ENCODE measurements at regions not wholly inside any gene's neighbourhood (a gene's known extent, or its start where the extent isn't known, plus 50 kb on each side); places are given as distances from the start of the nearest gene placed in this dataset.

DNA sequence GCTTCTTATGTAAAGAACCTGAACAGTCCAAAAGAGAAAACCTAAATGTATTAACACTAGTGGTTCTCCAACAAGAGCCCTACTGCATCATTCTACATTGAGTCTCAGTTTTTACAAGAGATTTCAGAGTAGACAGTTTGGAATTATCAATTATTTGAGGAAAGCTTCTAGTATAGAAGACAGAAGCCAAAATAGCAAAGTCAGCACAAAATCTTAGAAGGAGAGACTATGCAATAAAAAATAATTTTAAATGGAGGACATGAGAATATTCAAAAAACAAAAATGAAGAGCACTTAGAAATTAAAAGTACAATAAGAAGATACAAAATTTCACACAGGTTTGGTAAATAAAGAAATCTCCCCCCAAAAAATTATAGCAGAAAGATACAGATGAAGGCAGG is 406.3 kb upstream of the USP15 start:
- H3K27ac ChIP-seq (ENCODE audit: low read depth, low read length): no peak overlapping the region
- H3K4me1 ChIP-seq (ENCODE audit: control insufficient read depth, insufficient read depth, low read length): no peaks in the 10 kb centered on the region
- H3K9ac ChIP-seq (ENCODE audit: low read length): no peak overlapping the region
- H3K27me3 ChIP-seq (ENCODE audit: control insufficient read depth, insufficient read depth, low read length): no peaks in the 10 kb centered on the region
- H3K4me3 ChIP-seq (ENCODE audit: low read length): no peak overlapping the region
- H3K36me3 ChIP-seq (ENCODE audit: control insufficient read depth, insufficient read depth, low read length): no peaks in the 10 kb centered on the region

DNA sequence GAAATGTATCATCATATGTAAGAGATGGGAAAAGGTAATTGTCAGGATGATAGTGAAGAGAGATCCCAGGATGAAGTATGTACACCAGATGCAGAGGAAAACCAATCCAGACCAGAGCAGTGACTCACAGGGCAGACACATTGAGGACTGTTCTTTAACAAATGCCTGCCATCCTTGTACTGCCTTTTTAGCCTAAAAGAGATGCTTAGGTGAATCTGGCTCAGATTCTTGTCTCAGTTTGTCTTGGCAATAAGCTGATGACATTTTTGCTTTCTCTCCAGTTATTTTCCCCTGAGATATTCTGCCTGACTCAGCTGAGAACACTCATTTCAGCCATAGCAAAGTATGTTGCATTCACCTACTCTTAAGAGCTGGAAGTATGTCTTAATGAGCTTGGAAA is 405.3 kb upstream of the USP15 start:
- no peak overlapping the region for H3K4me3 ChIP-seq (ENCODE audit: low read length)
- H3K9ac ChIP-seq (ENCODE audit: low read length): no peak overlapping the region
- H3K27ac ChIP-seq (ENCODE audit: low read depth, low read length): no peak overlapping the region
- H3K36me3 ChIP-seq (ENCODE audit: control insufficient read depth, insufficient read depth, low read length): no peaks in the 10 kb centered on the region
- no peaks in the 10 kb centered on the region for H3K4me1 ChIP-seq (ENCODE audit: control insufficient read depth, insufficient read depth, low read length)
- no peaks in the 10 kb centered on the region for H3K27me3 ChIP-seq (ENCODE audit: control insufficient read depth, insufficient read depth, low read length)

DNA sequence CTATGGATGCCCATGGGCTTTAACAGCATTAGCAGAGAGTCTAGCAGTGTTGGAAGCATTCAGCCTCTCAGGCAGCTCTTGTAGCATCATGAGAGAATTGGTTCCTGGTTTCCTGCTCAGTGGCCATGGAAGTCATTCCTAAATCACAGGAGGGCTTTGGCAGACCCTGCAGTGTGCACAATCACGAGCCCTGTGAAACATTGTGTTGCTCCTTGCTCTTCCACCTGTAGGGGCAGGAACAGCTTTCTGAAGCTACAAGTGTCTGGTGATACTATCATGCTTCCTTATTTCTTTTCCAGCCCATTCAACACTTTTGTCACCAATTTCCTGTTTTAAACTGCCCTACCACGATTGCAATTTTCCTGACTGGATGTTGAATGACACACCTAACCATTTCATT is 402.2 kb upstream of the USP15 start:
- no peaks in the 10 kb centered on the region for H3K4me1 ChIP-seq (ENCODE audit: control insufficient read depth, insufficient read depth, low read length)
- H3K9ac ChIP-seq (ENCODE audit: low read length): no peak overlapping the region
- H3K36me3 ChIP-seq (ENCODE audit: control insufficient read depth, insufficient read depth, low read length): no peaks in the 10 kb centered on the region
- H3K4me3 ChIP-seq (ENCODE audit: low read length): no peak overlapping the region
- no peak overlapping the region for H3K27ac ChIP-seq (ENCODE audit: low read depth, low read length)
- no peaks in the 10 kb centered on the region for H3K27me3 ChIP-seq (ENCODE audit: control insufficient read depth, insufficient read depth, low read length)

DNA sequence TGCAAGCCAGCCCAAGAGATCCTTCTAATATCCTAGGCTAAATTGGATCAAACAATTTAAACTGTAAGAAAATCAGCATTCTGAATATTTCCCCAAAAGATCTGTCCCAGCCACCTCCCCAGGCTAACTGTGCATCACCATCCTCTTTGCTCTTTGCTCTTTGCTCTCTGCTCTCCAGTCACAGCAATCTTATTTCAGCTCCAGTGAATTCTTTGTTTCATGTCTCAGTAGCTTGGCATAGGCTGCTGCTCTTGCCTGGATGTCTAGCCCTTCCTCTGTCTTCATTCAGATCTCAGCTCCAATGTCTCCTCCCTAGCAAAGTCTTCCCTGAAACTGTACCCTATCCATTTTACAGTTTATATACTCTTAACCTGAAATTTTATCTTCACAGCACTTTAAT is 399.8 kb upstream of the USP15 start:
- Histone ChIP-seq H3K36me3 (ENCODE audit: control insufficient read depth, insufficient read depth, low read length) (no peaks in the 10 kb centered on the region), H3K27me3 (ENCODE audit: control insufficient read depth, insufficient read depth, low read length) (no peaks in the 10 kb centered on the region), H3K9ac (ENCODE audit: low read length) (no peak overlapping the region), H3K4me3 (ENCODE audit: low read length) (no peak overlapping the region), H3K4me1 (ENCODE audit: control insufficient read depth, insufficient read depth, low read length) (no peaks in the 10 kb centered on the region), H3K27ac (ENCODE audit: low read depth, low read length) (no peak overlapping the region)

DNA sequence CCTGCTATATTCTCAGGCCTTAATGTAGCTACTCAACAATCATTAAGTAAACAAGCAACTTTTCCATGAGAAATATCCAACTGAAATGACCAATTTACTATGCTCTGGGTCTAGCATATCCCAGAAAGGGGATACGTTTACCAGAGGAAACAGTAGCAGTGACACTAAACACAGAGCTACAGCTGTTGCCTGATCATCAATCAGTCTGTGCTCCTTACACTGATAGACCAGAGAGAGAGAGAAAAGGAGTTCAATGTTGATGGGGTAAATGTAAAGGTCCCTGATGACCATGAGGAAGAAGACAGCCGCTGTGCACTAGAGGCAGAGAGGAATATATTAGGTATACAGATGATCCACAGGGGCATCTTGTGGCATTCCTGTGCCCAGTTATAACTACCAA is 397.2 kb upstream of the USP15 start:
- Histone ChIP-seq H3K4me3 (ENCODE audit: low read length) (no peak overlapping the region), H3K27me3 (ENCODE audit: control insufficient read depth, insufficient read depth, low read length) (no peaks in the 10 kb centered on the region), H3K36me3 (ENCODE audit: control insufficient read depth, insufficient read depth, low read length) (no peaks in the 10 kb centered on the region)

DNA sequence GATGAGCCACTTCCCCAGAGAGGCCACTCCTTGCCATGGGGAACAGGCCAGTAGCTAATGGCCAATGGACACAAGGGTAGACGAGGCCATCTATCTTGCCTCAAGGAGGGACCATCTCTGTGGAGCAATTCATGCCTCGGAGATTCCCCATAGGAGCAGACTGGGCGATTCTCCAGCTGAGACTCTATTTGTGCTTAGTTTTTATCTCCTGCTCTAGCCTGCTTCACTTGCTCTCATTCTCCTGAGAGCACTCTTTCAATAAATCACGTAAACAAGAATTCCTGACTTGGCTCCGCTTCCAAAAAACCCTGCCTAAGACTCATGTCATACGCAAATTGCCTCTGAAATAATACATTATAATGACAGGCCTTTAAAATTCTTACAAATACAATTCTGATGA is 396.4 kb upstream of the USP15 start:
- no peaks in the 10 kb centered on the region for H3K27me3 ChIP-seq (ENCODE audit: control insufficient read depth, insufficient read depth, low read length)
- no peak overlapping the region for H3K9ac ChIP-seq (ENCODE audit: low read length)
- H3K27ac ChIP-seq (ENCODE audit: low read depth, low read length): no peak overlapping the region
- no peaks in the 10 kb centered on the region for H3K4me1 ChIP-seq (ENCODE audit: control insufficient read depth, insufficient read depth, low read length)
- H3K4me3 ChIP-seq (ENCODE audit: low read length): no peak overlapping the region
- H3K36me3 ChIP-seq (ENCODE audit: control insufficient read depth, insufficient read depth, low read length): no peaks in the 10 kb centered on the region

More for the DNA sequence above, 397.2 kb upstream of the USP15 start:
- Histone ChIP-seq H3K27ac (ENCODE audit: low read depth, low read length) (no peak overlapping the region), H3K4me1 (ENCODE audit: control insufficient read depth, insufficient read depth, low read length) (no peaks in the 10 kb centered on the region), H3K9ac (ENCODE audit: low read length) (no peak overlapping the region)

DNA sequence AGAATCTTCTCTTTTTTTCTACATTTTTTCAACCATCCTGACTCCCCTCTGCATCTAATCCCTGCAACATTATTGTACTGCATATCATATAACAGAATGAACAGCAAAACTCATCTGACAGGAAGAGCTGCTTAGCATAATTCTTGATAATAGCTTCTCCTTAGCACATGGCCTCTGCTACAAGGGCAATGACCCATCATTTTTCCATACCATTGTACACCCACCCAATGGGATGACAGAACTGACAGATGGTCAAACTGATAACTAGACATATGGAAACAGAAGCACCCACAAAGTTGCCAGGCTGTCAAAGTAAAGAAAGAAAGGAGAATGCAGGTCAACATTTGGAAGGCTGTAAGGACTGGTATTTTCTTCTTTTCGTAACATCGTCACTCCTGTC is 390.4 kb upstream of the USP15 start:
- Histone ChIP-seq H3K4me1 (ENCODE audit: control insufficient read depth, insufficient read depth, low read length) (no peaks in the 10 kb centered on the region), H3K9ac (ENCODE audit: low read length) (no peak overlapping the region), H3K36me3 (ENCODE audit: control insufficient read depth, insufficient read depth, low read length) (no peaks in the 10 kb centered on the region), H3K4me3 (ENCODE audit: low read length) (no peak overlapping the region), H3K27ac (ENCODE audit: low read depth, low read length) (no peak overlapping the region), H3K27me3 (ENCODE audit: control insufficient read depth, insufficient read depth, low read length) (no peaks in the 10 kb centered on the region)

DNA sequence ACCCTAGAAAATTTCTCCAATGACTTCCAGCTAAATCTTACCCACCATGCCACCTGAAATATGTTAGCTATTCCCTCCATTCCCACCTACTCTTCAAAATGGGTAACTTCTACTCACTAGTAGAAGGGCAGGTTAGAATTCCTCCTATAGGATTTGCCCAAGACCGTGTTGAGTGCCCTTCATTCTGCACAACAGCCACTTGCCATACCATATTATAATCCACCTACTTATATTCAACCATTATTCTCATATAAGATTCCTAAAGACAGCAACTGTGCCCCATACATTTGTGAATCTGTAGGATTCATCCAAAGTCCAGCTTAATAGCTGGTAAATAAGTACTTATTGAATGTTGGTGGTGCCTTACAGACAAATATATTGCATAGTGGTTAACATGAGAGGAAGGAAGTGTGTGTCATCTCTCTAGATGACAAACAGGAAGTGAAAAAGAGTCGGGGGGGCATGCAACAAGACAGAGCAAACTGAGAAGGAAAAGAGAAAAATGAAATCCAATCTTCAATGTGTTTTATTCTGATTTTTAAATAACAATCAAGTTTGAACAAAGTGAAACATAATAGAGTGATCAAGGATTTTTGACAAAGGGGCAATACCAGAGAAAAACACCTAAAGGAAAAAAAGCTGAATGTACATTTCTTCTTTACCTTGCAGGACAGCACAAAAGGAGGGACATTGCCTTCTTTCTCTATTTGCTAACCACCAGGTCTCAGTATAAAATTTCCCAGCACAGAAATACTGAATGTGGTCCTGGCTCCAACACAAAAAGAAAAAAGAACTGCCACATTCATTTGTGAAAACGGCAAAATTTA is 389.3 kb upstream of the USP15 start:
- Histone ChIP-seq H3K36me3 (ENCODE audit: control insufficient read depth, insufficient read depth, low read length) (no peaks in the 10 kb centered on the region), H3K27me3 (ENCODE audit: control insufficient read depth, insufficient read depth, low read length) (no peaks in the 10 kb centered on the region), H3K4me1 (ENCODE audit: control insufficient read depth, insufficient read depth, low read length) (no peaks in the 10 kb centered on the region), H3K9ac (ENCODE audit: low read length) (no peak overlapping the region), H3K27ac (ENCODE audit: low read depth, low read length) (no peak overlapping the region), H3K4me3 (ENCODE audit: low read length) (no peak overlapping the region)

DNA sequence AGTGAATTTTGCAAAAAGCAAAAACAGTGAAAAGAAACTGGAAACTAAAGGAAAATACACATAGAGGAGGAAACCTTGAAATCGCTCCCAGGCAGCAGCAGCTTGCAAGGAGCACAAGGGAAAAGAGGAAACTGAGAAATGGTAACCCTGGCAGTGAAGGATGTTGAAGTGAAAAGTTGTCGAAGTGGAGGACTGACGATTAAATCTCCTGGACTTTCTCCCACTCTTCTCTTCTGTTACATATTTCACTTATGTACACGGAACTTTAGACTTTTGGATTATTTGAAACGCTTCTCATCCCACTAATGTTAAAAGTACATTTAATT is 388.8 kb upstream of the USP15 start:
- H3K27me3 ChIP-seq (ENCODE audit: control insufficient read depth, insufficient read depth, low read length): no peaks in the 10 kb centered on the region
- no peaks in the 10 kb centered on the region for H3K4me1 ChIP-seq (ENCODE audit: control insufficient read depth, insufficient read depth, low read length)
- H3K4me3 ChIP-seq (ENCODE audit: low read length): no peak overlapping the region
- no peak overlapping the region for H3K9ac ChIP-seq (ENCODE audit: low read length)
- H3K36me3 ChIP-seq (ENCODE audit: control insufficient read depth, insufficient read depth, low read length): no peaks in the 10 kb centered on the region
- no peak overlapping the region for H3K27ac ChIP-seq (ENCODE audit: low read depth, low read length)

DNA sequence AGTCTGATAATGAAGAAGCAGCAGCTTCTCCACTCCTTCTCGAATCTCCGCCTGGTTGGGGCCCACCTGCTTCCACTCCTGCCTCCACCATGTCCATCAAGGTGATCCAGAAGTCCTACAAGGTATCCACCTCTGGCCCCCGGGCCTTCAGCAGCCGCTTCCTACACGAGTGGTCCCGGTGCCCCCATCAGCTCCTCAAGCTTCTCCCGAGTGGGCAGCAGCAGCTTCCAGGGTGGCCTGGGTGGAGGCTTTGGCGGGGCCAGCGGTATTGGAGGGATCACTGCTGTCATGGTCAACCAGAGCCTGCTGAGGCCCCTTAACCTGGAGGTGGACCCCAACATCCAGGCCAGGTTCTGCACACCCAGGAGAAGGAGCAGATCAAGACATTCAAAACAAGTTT is 381.0 kb upstream of the USP15 start:
- H3K27ac ChIP-seq (ENCODE audit: low read depth, low read length): no peak overlapping the region
- H3K27me3 ChIP-seq (ENCODE audit: control insufficient read depth, insufficient read depth, low read length): no peaks in the 10 kb centered on the region
- H3K4me3 ChIP-seq (ENCODE audit: low read length): no peak overlapping the region
- H3K36me3 ChIP-seq (ENCODE audit: control insufficient read depth, insufficient read depth, low read length): no peaks in the 10 kb centered on the region
- no peaks in the 10 kb centered on the region for H3K4me1 ChIP-seq (ENCODE audit: control insufficient read depth, insufficient read depth, low read length)
- no peak overlapping the region for H3K9ac ChIP-seq (ENCODE audit: low read length)

DNA sequence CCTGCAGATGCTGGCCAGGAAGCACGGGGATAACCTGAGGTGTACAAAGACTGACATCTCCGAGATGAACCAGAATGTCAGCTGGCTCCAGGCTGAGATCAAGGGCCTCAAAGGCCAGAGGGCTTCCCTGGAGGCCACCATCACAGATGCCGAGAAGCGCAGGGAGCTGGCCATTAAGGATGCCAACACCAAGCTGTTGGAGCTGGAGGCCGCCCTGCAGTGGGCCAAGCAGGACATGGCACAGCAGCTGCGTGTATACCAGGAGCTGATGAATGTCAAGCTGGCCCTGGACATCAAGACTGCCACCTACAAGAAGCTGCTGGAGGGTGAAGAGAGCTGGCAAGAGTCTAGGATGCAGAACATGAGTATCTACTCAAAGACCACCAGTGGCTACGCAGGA is 380.0 kb upstream of the USP15 start:
- H3K36me3 ChIP-seq (ENCODE audit: control insufficient read depth, insufficient read depth, low read length): no peaks in the 10 kb centered on the region

DNA sequence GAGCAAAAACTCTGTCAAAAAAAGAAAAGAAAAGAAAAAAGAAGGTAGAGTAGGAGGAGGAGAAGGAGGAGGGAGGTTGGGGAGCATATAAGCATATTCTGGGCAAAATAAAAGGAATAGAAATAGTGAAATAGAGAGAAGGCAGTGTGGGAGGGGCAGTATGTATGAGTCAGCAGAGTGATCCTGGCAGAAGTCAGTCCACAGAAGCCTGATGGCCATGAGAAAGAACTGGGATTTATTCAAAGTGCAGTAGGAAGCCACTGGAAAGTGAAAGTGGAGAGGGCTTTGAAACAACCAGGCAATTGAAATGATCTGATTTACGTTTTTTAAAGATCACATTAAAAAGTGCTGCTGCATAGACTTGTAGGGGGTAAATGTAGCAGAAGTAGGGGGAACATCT is 368.6 kb upstream of the USP15 start:
- H3K4me3 ChIP-seq (ENCODE audit: low read length): no peak overlapping the region

More for the DNA sequence above, 380.0 kb upstream of the USP15 start:
- H3K27me3 ChIP-seq (ENCODE audit: control insufficient read depth, insufficient read depth, low read length): no peaks in the 10 kb centered on the region
- H3K9ac ChIP-seq (ENCODE audit: low read length): no peak overlapping the region
- no peak overlapping the region for H3K4me3 ChIP-seq (ENCODE audit: low read length)
- no peaks in the 10 kb centered on the region for H3K4me1 ChIP-seq (ENCODE audit: control insufficient read depth, insufficient read depth, low read length)
- H3K27ac ChIP-seq (ENCODE audit: low read depth, low read length): no peak overlapping the region

DNA sequence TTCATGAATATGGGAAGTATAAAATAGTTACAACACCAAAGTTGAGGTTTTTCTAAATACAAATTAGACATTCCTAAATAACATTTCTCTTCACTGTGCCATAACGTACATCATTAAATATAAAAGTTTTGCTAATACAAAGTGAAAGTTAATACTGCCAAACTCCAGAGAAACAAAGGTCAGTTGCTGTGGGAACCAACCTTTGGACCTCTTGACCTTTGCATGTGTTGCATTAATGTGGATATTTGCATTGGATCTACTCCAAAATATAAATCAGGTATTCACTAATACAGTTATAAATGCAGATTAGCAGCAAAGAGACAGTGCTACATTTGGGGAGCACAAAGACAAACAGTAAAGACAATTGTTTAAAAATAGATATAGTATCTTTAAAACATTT is 366.0 kb upstream of the USP15 start:
- Histone ChIP-seq H3K27me3 (ENCODE audit: control insufficient read depth, insufficient read depth, low read length) (no peaks in the 10 kb centered on the region), H3K9ac (ENCODE audit: low read length) (no peak overlapping the region), H3K27ac (ENCODE audit: low read depth, low read length) (no peak overlapping the region), H3K36me3 (ENCODE audit: control insufficient read depth, insufficient read depth, low read length) (no peaks in the 10 kb centered on the region), H3K4me1 (ENCODE audit: control insufficient read depth, insufficient read depth, low read length) (no peaks in the 10 kb centered on the region), H3K4me3 (ENCODE audit: low read length) (no peak overlapping the region)

More for the DNA sequence above, 368.6 kb upstream of the USP15 start:
- Histone ChIP-seq H3K27me3 (ENCODE audit: control insufficient read depth, insufficient read depth, low read length) (no peaks in the 10 kb centered on the region), H3K9ac (ENCODE audit: low read length) (no peak overlapping the region), H3K36me3 (ENCODE audit: control insufficient read depth, insufficient read depth, low read length) (no peaks in the 10 kb centered on the region), H3K27ac (ENCODE audit: low read depth, low read length) (no peak overlapping the region), H3K4me1 (ENCODE audit: control insufficient read depth, insufficient read depth, low read length) (no peaks in the 10 kb centered on the region)
